WTC11 (cell line): ENCODE measurements at regions not wholly inside any gene's neighbourhood (a gene's known extent, or its start where the extent isn't known, plus 50 kb on each side); places are given as distances from the start of the nearest gene placed in this dataset.

Experiments
- ATAC-seq: fragments of 200-7000 bp; cut with Tn5 transposase; 2 replicates; pipeline ENCODE4 v1.10.0; 2021; ENCODE audit warnings: mild to moderate bottlenecking, moderate library complexity
- CTCF ChIA-PET: fragments of 300-600 bp; sonication (Branson Sonifier 250); formaldehyde crosslinking; loops from one replicate; lab custom pipeline; 2021; ENCODE audit warnings: antibody characterized with exemption; lab: Charles Lee
- POLR2A ChIA-PET: fragments of 350-600 bp; sonication (Branson Sonifier 250); formaldehyde crosslinking; loops from one replicate; lab custom pipeline; 2021; ENCODE audit warnings: antibody characterized with exemption; lab: Charles Lee
- DNase-seq: peaks from one replicate; pipeline ENCODE4 v3.0.0; 2021; ENCODE audit warnings: low spot score
- H3K27ac Mint-ChIP-seq: 2 replicates; pipeline ENCODE4 v1.8.0; 2021; ENCODE audit warnings: mixed read lengths
- H3K27me3 Mint-ChIP-seq: 2 replicates; pipeline ENCODE4 v1.8.0; 2021; ENCODE audit warnings: low read depth, mild to moderate bottlenecking, moderate library complexity, mixed read lengths
- H3K36me3 Mint-ChIP-seq: 2 replicates; pipeline ENCODE4 v1.8.0; 2021; ENCODE audit warnings: mixed read lengths
- H3K4me1 Mint-ChIP-seq: 2 replicates; pipeline ENCODE4 v1.8.0; 2022; ENCODE audit warnings: mixed read lengths
- H3K4me3 Mint-ChIP-seq: 2 replicates; pipeline ENCODE4 v1.8.0; 2021; ENCODE audit warnings: mild to moderate bottlenecking, moderate library complexity, mixed read lengths
- H3K9me3 Mint-ChIP-seq: 2 replicates; pipeline ENCODE4 v1.8.0; 2021; ENCODE audit warnings: mixed read lengths
- AFF4 ChIP-seq: sonication (generic); formaldehyde crosslinking; IDR thresholded peaks from 2 replicates; pipeline ENCODE4 v1.8.1; 2023; ENCODE audit warnings: mild to moderate bottlenecking, missing genetic modification reagents, borderline replicate concordance
- CTCF ChIP-seq: fragments of 200-600 bp; IDR thresholded peaks from 2 replicates; pipeline ENCODE4 v1.8.0; 2022; ENCODE audit warnings: antibody characterized with exemption
- E2F4 ChIP-seq: sonication (generic); formaldehyde crosslinking; IDR thresholded peaks from 2 replicates; pipeline ENCODE4 v1.8.1; 2022; ENCODE audit warnings: low read depth, mild to moderate bottlenecking, moderate library complexity, missing genetic modification reagents, borderline replicate concordance
- EMX1 ChIP-seq: fragments of 250-450 bp; sonication (Bioruptor Pico); IDR thresholded peaks from 2 replicates; pipeline ENCODE4 v1.8.0; 2021; ENCODE audit warnings: mild to moderate bottlenecking
- ETV6 ChIP-seq: sonication (generic); formaldehyde crosslinking; IDR thresholded peaks from 2 replicates; pipeline ENCODE4 v1.8.1; 2022; ENCODE audit warnings: mild to moderate bottlenecking, missing genetic modification reagents
- FOXJ3 ChIP-seq: sonication (generic); formaldehyde crosslinking; IDR thresholded peaks from 2 replicates; pipeline ENCODE4 v1.9.0; 2021; ENCODE audit warnings: missing genetic modification reagents, mild to moderate bottlenecking, borderline replicate concordance
- FOXK1 ChIP-seq: sonication (generic); formaldehyde crosslinking; IDR thresholded peaks from 2 replicates; pipeline ENCODE4 v1.8.0; 2022; ENCODE audit warnings: mild to moderate bottlenecking, moderate library complexity, missing genetic modification reagents
- FOXP4 ChIP-seq: sonication (generic); formaldehyde crosslinking; IDR thresholded peaks from 2 replicates; pipeline ENCODE4 v1.8.0; 2022; ENCODE audit warnings: mild to moderate bottlenecking, missing genetic modification reagents
- GRHL2 ChIP-seq: fragments of 250-450 bp; sonication (Bioruptor Pico); IDR thresholded peaks from 2 replicates; pipeline ENCODE4 v1.8.0; 2022; ENCODE audit warnings: mild to moderate bottlenecking, moderate library complexity; ENCODE audit not compliant: insufficient replicate concordance, severe bottlenecking
- GTF2I ChIP-seq: fragments of 250-450 bp; sonication (Bioruptor Pico); conservative IDR thresholded peaks from 2 replicates; pipeline ENCODE4 v1.4.0; 2021; ENCODE audit warnings: mild to moderate bottlenecking
- HMGXB4 ChIP-seq: sonication (generic); formaldehyde crosslinking; IDR thresholded peaks from 2 replicates; pipeline ENCODE4 v1.8.1; 2023; ENCODE audit warnings: mild to moderate bottlenecking, moderate library complexity, missing genetic modification reagents
- MYBL2 ChIP-seq: sonication (generic); formaldehyde crosslinking; IDR thresholded peaks from 2 replicates; pipeline ENCODE4 v1.8.1; 2023; ENCODE audit warnings: mild to moderate bottlenecking, moderate library complexity, missing genetic modification reagents
- NR1H2 ChIP-seq: sonication (generic); formaldehyde crosslinking; IDR thresholded peaks from 2 replicates; pipeline ENCODE4 v1.9.0; 2021; ENCODE audit warnings: mild to moderate bottlenecking, moderate library complexity, missing genetic modification reagents
- NR2C2 ChIP-seq: sonication (generic); formaldehyde crosslinking; IDR thresholded peaks from 2 replicates; pipeline ENCODE4 v1.8.0; 2022; ENCODE audit warnings: mild to moderate bottlenecking, missing genetic modification reagents
- TEAD4 ChIP-seq: sonication (generic); formaldehyde crosslinking; IDR thresholded peaks from 2 replicates; pipeline ENCODE4 v1.8.0; 2022; ENCODE audit warnings: mild to moderate bottlenecking, missing genetic modification reagents
- ZNF138 ChIP-seq: sonication (generic); formaldehyde crosslinking; conservative IDR thresholded peaks from 2 replicates; pipeline ENCODE4 v1.8.1; 2022; ENCODE audit warnings: mild to moderate bottlenecking, moderate library complexity, missing genetic modification reagents
- ZNF219 ChIP-seq: sonication (generic); formaldehyde crosslinking; IDR thresholded peaks from 2 replicates; pipeline ENCODE4 v1.8.0; 2023; ENCODE audit warnings: missing genetic modification reagents, mild to moderate bottlenecking, borderline replicate concordance
- ZNF263 ChIP-seq: sonication (generic); formaldehyde crosslinking; IDR thresholded peaks from 2 replicates; pipeline ENCODE4 v1.8.1; 2022; ENCODE audit warnings: low read depth, mild to moderate bottlenecking, moderate library complexity, missing genetic modification reagents
- ZNF396 ChIP-seq: fragments of 250-450 bp; sonication (Bioruptor Pico); IDR thresholded peaks from 2 replicates; pipeline ENCODE4 v1.8.0; 2021; ENCODE audit warnings: mild to moderate bottlenecking, moderate library complexity, borderline replicate concordance
- ZNF532 ChIP-seq: fragments of 250-450 bp; sonication (Bioruptor Pico); IDR thresholded peaks from 2 replicates; pipeline ENCODE4 v1.9.0; 2021; ENCODE audit warnings: mild to moderate bottlenecking, borderline replicate concordance

GRCh38 chr1:217273866-217274265 lies 357.0 kb downstream of the GPATCH2 start:
- no peaks in the 10 kb centered on the region for H3K36me3 Mint-ChIP-seq
- no peak for DNase-seq
- H3K9me3 Mint-ChIP-seq = no peaks in the 10 kb centered on the region
- no peak for ATAC-seq
- no peak overlapping the region for H3K27ac Mint-ChIP-seq
- 0 out of 2 replicates have a peak, but pooled peaks cover 7% of the 10 kb centered on the region for H3K4me1 Mint-ChIP-seq
- H3K4me3 Mint-ChIP-seq = no peak overlapping the region
- CTCF ChIA-PET = no interaction called here
- POLR2A ChIA-PET = no interaction called here
- H3K27me3 Mint-ChIP-seq = no peaks in the 10 kb centered on the region; the same call in 1 of the 2 replicates
- no peak for TF ChIP-seq FOXK1
- TF ChIP-seq ZNF138 (CRISPR knock-in tag) = no peak
- no peak for TF ChIP-seq FOXP4 (CRISPR knock-in tag)
- TF ChIP-seq EMX1 = no peak
- TF ChIP-seq E2F4 (CRISPR knock-in tag) = no peak
- no peak for TF ChIP-seq AFF4
- no peak for TF ChIP-seq ZNF219
- TF ChIP-seq ETV6 = no peak
- no peak for TF ChIP-seq FOXJ3
- TF ChIP-seq MYBL2 (CRISPR knock-in tag) = no peak
- no peak for TF ChIP-seq ZNF532
- no peak for TF ChIP-seq GTF2I (CRISPR knock-in tag)
- TF ChIP-seq ZNF263 (CRISPR knock-in tag) = no peak
- TF ChIP-seq HMGXB4 (CRISPR knock-in tag) = no peak
- no peak for TF ChIP-seq NR2C2 (CRISPR knock-in tag)
- no peak for TF ChIP-seq CTCF
- TF ChIP-seq NR1H2 (CRISPR knock-in tag) = no peak
- TF ChIP-seq ZNF396 (CRISPR knock-in tag) = no peak
- no peak for TF ChIP-seq TEAD4
- TF ChIP-seq GRHL2 (CRISPR knock-in tag) = no peak
